ENCODE measurements at regions not wholly inside any gene's neighbourhood (a gene's known extent, or its start where the extent isn't known, plus 50 kb on each side); places are given as distances from the start of the nearest gene placed in this dataset.

GRCh38 chr2:120905298-120905697, 169.6 kb downstream of the GLI2 start:
- TF ChIP-seq EZH2 (IDR thresholded peaks at IDR 0.05; ENCODE audit: low read depth) (no peak), CTCF (conservative IDR thresholded peaks at IDR 0.05) (no peak)
